Non-pigmented ciliary epithelial cell (primary cell): ENCODE measurements at regions not wholly inside any gene's neighbourhood (a gene's known extent, or its start where the extent isn't known, plus 50 kb on each side); places are given as distances from the start of the nearest gene placed in this dataset.
A peak's percentile ranks its signal among the peaks of the same experiment; 100 is the strongest.
"Not testable (repeated sequence)": the region's sequence is repeated elsewhere in the genome, so short reads cannot be mapped to it uniquely, and the experiment has no call there.

Source experiments
- DNase-seq: peaks from one replicate; pipeline ENCODE4 v3.0.0-alpha.2; 2010; ENCODE audit warnings: low read depth

DNA sequence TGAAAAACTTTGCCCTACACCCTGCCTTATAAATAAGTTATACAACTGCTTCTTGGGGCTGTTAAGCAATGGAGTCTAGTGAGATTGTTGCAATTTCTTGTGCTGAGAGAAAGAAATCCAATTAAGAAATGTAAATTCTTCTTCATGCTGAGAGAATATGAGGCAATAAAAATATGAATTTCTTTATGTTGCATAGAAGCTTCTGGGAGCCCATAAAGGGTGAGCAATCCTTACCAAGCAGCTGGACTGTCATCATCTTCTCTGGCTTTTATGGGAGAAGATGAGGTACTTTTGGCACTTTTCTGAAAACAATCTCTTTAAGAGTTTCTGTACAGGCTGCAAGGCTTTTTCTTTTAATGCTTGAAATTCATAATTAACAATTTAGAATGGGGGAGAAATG lies 204.3 kb downstream of the DMRTA1 start:
- DNase-seq: no peak

DNA sequence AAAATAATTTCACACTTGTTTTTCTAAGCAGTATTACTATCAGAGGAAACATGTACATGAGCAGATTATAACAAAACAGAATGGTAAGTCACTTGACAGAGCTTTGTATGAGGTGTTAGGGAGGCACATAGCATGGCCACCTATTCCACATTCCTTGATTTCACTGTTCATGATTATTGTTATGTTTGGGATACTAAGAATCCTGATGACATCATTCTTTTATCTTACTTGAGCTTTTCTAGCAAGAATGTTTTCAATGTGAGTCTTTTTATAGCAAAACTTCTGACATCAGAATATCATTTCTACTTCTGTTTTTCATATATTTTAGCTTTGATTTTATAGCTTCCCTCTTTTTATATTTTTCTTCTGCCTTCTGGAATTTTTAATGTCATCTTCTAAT lies 208.2 kb downstream of the DMRTA1 start:
- DNase-seq: no peak

DNA sequence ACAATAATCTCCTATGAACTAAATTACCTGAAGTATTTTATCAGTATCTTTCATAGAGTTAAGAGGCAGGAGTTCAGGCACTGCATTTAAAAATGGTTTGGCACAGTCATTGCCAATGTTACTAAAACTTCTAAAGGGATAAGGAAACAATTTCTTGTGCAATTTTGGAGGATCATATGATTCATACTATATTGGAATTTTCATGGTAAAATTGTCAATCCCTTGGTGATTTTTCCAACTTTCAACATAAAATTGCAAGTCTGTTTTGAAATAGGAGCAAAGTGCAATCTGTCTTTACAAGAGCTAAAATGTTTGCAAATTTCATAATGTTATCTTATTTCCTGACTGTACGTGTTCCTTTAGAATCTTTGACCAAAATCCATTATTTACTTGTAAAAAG lies 211.1 kb downstream of the DMRTA1 start:
- no peak for DNase-seq

DNA sequence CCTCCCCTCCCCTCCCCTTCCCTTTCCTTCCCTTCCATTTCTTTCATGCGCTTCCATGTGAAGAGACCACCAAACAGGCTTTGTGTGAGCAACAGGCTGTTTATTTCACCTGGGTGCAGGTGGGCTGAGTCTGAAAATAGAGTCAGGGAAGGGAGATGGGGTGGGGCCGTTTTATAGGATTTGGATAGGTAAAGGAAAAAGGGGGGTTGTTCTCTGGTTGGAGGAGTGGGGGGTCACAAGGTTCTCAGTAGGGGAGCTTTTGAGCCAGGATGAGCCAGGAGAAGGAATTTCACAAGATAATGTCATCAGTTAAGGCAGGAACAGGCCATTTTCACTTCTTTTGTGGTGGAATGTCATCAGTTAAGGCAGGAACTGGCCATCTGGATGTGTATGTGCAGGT lies 211.9 kb downstream of the DMRTA1 start:
- not testable (repeated sequence) for DNase-seq

DNA sequence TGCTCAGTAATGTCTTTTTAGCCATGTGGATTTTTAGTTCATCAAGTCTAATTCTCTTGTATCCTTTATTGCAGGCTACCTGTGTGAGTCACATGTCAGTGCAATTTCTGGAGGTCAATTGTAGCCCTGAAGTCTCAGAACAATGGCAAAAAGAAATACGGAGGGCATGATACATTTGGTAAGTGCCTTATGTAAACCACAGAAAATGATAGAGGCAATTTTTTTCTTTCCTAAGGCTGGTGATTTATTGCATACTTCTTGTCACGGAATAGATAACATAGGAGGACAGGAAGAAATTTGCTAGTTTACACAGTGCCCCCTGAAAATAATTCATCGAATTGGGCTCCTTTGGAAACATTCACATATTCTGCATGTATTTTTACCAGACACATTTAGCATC lies 235.9 kb downstream of the DMRTA1 start:
- no peak for DNase-seq

DNA sequence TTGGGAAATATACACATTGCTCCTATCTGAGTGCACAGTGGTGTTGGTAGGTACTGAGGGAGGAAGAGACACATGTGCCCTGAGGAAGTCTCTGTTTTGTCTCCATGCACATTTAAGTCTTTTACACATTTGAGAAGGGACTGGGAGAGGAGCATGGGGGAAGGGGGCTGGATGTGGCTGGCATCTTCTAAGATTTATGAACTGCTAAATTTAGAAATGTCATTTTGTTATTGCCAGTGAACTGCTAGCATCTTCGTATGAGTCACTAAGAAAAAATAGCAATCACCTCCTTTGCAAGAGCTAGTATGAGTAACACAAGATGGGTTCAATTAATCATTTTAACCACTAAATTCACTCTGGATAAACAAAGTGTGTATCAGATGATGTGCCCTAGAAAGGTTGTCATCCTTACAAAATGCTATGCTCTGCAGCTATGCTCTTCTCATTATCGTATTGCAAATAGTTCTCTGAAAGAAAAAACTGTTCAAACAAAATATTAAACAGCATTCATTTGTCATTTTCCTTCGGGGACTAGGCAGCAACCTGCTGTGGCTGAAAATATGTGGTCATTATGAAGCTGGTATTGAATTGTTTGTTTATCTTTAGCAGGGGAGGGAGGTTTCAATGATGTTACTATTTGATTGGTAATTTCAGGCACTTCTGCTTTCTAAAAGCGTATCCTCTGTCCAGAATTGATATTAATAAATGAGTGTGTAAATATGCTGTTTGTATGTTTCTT lies 236.5 kb downstream of the DMRTA1 start:
- DNase-seq: peak; percentile 27

DNA sequence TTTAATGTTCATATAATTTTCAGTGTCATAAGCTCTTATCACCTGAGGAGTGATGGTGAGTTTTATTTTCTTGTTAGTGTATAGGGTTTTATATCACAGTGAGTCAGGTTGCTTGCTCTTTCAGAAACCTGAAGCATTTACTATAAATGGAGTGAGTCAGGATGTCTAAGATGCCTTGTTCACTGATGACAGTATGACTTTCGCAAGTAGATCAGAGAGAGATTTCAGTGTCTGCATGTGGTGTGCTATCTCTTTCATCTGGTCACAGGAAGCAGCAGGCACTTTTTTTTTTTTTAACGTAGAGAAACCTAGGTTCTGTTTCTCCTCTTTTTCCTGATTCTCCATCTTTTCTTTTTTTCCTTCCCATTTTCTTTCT lies 237.1 kb downstream of the DMRTA1 start:
- peak; percentile 44 for DNase-seq

DNA sequence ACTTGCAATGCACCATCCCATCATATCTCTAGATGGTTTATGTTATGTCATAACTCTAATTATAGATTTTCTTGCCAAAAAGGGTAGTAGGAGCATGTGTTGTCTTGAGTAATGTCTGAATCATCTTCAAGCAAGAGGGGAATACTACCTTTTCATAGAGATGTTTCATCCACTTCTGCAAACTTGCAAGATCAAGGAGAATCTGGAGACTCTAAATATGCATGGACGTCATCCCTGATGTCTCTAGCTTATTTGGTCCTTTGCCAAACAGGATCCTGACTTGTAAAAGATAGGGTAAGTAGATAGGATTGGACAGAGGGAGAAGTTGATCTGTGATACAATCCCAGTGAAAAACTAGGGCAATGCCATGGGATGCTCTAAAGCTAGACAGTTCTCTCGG lies 246.5 kb downstream of the DMRTA1 start:
- DNase-seq: no peak

DNA sequence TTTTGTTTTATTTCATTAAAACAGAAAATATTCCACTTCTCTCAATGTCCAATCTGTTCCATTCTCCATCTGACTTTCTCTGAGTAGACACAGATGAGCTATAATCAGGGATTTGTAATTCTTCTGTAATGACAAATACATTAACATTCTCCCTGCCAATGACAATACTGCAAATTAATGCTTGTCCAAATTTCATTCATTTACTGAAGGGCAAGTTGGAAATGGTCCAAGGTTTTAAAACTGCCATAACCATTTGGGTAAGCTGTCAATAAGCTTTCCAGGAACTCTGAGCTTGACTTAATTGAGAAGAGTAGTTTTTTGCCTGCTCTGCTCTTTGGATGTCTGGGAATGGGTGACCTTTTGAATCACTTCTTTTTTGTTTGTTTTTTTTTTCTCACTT lies 253.5 kb downstream of the DMRTA1 start:
- no peak for DNase-seq

DNA sequence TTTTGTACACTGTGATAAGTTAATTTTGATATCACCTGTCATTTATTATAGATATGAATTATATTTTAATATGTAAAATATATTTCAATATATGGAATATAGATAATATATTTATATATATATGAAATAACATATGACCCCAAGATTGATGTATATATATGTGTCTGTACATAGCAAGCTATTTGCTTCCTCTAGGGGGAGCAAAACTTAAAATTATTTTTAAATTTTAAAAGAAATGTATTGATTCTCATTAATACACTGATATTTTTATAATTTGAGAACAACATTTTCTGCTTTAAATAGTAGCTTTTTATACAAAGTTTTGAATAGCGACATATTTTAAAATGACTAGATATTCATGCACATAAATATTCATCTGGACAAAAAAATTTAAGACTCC lies 272.0 kb downstream of the DMRTA1 start:
- DNase-seq: no peak

DNA sequence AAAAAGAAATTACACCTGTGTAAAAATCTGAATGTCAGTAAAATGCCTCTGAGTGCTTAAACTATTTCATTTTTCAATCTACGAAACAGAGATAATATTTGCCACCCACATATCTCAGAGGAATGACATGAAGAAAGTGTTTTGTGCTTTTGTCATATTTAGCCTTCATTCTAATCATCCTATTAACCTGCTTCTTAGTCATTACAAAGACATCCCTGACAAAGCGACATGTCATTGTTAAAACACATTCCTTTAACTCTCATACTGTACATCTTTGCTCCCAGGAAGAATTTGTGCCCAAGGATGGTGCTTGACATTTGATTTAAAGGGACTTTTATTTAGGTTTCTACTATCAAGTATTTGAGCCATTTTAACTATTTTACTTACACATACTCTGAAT lies 275.9 kb downstream of the DMRTA1 start:
- DNase-seq: no peak

DNA sequence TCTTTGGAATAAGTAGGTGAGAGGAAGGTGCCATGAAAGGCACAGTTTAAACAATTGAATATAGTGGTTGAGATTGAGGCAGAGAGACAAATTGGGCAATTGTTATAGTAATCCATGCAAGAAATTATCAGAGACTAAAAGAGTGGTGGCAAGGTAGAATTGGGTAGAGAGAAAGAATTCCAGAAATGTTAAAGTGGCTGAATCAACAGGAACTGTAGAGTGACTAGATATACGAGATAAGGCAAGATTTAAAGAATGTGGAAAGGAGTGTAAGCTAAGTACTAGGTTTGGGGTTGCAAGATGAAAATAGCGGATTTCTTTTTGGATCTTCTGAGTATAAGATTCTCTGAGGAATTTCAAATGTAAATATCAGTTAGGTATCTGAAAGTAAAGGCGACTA lies 285.2 kb downstream of the DMRTA1 start:
- DNase-seq: no peak

DNA sequence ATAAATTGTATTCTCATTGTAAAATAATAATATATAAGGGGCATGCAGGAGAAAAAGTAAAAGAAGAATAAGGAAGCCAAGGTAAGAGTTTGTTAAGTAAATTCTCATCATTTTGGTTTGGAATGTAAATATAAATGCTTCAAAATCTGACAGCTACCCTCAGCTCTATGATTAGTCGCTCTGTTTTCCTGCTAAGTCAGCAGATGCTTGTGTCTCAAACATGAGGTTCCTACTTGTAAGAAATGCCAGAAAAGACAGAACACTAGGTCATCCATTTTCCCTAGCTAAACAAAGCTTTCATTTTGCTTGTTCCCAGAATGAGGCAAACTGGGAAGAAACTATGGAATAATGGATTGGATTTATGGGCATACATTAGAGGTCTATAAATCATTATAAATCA lies 293.1 kb downstream of the DMRTA1 start:
- no peak for DNase-seq

DNA sequence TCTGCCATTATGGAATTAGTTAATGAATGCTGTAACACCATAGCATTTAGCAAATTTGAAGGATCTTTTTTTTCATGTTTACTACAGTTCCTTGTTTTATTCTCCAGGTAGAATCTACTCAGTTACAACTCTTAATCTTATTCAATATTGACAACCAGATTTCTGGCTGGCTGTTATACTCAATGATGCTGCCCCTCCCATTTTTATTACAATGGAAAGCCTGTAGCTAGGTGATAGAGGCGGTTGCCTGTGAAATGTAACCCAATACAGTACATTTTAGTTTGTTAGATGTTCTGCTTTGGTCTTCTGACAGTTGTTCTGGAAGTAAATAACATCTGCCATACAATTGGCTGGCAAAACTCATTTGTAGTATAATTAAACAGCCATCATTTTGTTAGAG lies 294.2 kb downstream of the DMRTA1 start:
- DNase-seq: no peak

DNA sequence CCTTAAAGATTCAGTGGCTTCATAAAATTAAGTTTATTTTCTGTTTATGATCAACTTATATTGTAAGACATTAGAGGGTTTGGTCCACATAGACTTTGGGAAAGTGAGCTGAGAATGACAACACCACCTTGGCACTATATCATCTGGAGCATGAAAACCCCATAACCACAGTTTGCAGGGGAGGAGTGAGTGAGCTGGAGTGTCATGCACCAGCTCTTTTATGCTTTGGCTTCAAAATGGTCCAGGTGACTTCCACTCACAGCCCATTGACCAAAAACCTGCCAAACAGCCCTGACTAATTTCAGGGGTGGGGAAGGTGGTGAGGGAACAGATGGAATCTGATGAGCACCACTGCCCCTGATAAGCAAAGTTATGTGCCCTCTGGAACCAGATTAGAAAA lies 295.8 kb downstream of the DMRTA1 start:
- DNase-seq: no peak

DNA sequence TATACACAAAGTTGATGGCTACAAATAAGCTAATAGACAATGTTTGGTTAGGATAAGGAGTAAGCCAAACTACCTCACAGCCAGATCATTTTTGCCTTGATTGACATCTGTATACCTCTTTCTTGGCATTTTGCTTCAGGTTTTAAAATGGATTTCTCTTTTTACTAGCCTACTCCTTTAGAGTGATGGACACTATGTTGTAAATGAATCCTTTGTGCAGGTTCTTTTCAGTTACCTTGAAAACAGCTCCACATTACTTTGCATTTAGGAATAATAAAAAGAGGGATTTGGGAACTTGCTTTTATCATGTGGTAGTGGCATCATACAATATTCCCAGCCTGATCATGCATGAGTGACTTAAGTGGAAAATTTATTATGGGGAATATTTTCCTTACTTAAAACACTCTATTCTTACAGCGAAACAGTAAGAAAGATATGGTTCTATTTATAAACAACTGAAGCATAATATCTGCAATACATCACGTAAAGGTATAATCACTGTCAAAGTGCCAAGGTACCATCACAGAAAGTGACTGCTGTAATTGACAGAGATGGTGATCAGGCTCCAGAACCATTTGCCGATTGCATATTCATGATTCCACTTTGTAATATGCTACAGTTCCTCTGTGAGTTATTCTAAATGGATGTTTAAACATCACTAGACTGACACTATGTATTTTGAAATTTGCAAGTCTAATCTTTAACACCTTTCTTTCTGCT lies 327.0 kb downstream of the DMRTA1 start:
- no peak for DNase-seq

DNA sequence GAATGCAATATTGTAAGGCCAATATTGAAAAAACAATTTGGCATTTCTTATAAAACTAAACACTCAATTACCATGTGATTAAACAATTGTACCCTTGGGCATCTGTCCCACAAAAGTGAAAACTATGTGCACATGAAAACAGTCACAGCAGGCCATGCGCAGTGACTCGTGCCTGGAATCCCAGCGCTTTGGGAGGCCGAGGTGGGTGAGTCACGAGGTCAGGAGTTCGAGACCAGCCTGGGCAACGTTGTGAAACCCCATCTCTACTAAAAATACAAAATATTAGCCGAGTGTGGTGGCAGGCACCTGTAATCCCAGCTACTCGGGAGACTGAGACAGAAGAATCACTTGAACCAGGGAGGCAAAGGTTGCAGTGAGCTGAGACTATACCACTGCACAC lies 343.7 kb downstream of the DMRTA1 start:
- no peak for DNase-seq

DNA sequence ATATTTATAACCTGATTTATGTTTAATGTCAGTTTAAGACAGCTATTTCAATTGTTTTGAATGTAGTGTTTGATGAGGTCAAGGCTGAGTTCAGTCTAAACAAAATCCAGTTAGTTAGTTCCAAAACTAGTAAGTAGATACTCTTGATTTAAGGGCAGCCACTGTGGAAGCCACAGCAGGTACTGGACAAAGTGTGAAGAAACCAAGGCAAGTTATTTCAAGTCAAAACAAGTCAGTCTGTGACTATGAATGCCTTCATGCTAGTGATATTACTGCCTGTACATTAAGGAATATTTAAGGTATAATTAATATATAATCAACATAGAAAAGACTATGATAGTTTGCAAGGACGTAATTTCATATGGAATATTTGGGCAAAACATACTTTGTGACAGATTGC lies 362.3 kb downstream of the DMRTA1 start:
- DNase-seq: no peak

DNA sequence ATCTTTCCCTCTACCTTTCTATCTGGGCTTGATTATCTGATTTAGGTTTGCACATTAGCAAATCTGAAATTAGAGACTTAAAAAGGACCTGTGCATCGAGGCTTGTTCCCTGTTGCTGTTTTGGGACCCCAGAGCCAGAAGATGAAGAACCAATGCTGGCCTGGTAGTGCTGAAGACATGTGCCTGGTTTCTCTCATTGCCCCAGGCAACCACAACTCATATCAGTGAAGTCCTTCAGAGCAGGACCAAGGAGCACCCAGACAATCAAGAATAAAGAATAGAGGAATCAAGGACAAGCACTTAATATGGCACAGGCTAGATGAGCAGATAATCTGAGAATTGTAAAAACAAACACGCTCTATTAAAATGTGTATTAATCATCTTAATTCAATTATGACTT lies 362.7 kb downstream of the DMRTA1 start:
- no peak for DNase-seq

DNA sequence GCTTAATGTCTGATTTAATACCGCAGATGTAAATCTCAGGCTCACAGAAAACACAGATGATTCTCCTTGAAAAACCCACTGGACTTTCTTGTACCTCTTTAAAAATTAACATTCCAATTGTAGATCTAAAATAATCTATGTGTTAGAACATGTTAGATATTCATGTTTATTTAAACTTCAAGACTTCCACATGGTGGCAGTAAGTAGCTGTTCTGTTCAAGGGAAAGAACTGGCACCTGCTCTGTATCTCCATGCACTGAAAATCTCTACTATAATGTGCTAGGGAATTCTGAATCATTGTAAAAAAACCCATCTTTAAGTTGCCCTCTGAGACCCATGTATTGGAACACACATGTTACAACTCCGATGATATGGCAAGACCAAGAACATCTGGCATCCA lies 366.9 kb downstream of the DMRTA1 start:
- DNase-seq: no peak

DNA sequence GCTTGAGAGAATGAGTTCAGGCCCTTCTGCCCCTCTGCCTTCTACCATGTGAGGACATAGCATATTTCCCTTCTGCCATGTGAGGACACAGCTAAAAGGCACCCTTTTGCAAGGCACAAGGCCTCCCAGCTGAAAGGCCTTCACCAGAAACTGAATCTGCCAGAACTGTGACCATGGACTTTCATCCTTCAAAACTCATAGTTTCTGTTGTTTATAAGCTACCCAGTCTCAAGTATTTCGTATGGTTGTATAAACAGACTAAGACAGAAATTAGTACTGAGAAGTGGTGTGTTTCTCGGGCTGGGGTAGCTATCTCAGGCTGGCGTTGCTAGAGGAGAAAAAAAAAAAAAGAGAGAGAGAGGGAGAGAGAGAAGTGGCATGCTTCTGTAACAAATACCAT lies 368.6 kb downstream of the DMRTA1 start:
- no peak for DNase-seq

DNA sequence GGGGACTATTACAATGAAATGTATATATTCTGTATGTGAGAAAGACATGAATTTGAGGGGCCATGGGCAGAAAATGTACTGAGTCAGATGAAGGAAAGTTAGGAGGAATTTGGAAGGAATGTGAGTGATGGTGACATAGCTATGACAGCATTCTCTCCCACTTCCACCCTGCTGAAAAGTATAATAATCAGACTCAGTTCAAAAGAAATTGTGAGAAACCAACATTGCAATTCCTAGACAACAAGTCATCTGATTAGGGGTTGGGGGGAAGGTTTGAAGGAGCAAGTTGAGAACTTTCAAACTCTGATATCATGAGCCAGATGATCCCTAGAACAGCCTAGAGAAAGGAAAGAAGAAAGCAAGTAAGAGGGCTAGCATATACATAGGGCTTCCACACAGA lies 370.6 kb downstream of the DMRTA1 start:
- DNase-seq: peak; percentile 58

DNA sequence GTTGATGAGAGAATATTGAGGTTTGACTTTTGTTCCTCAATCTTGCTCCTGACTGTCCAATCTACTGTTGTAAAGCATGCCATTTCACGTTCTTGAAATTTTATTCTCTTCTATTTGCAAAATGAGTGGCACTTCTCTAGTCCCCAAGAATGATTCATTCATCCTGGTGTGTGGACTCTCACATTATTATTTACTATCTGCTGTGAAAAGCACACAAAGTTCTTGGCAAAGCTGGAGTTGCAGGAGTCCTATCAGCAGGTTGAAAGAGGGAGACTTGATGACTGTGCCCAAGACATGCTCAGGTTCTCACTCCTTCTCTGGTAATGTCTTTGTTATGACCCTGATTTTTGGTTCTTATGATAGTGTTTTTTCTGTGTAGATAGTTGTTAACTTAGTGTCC lies 382.6 kb downstream of the DMRTA1 start:
- DNase-seq: no peak

DNA sequence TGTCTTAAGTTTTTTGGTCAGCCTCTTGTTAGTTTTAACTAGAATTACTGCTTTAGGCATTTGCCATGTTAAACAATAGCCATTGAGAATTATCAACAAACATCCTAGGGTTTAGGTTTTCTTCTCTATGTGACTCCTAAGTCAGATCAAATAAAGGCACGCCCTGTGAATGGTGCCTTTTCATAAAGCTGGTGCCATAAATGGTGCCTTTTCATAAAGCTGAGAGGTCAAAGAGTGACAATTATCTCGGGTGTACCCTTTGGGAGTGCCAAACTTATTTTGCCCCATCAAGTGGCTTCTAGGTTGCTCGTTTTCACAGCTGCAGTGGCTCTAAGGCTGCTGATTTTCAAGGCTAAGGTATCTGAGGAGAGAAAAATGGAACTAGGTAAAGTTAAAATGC lies 391.6 kb downstream of the DMRTA1 start:
- DNase-seq: no peak
